Activated CD8-positive, alpha-beta memory T cell treated with anti-CD3 and anti-CD28 coated beads, Interleukin-2, amount 10 ng/mL, durations not matched to agents 7 days and 5 days (primary cell): ENCODE measurements at regions not wholly inside any gene's neighbourhood (a gene's known extent, or its start where the extent isn't known, plus 50 kb on each side); places are given as distances from the start of the nearest gene placed in this dataset.
"Not testable (repeated sequence)": the region's sequence is repeated elsewhere in the genome, so short reads cannot be mapped to it uniquely, and the experiment has no call there.

Experiments used
- ATAC-seq: fragments of 150-1000 bp; cut with Tn5 transposase; one replicate; pipeline ENCODE4 v1.10.0; 2021; ENCODE audit warnings: moderate library complexity
- CTCF ChIA-PET: fragments of 350-600 bp; sonication (Branson Sonifier 250); formaldehyde crosslinking; loops from one replicate; lab custom pipeline; 2021; ENCODE audit warnings: antibody characterized with exemption; lab: Charles Lee
- DNase-seq: peaks from one replicate; pipeline ENCODE4 v3.0.0-alpha.2; 2020
- H3K27ac Mint-ChIP-seq: one replicate; pipeline ENCODE4 v1.8.0; 2021; ENCODE audit warnings: mild to moderate bottlenecking, mixed read lengths
- H3K27me3 Mint-ChIP-seq: one replicate; pipeline ENCODE4 v1.8.0; 2021; ENCODE audit warnings: mixed read lengths
- H3K36me3 Mint-ChIP-seq: one replicate; pipeline ENCODE4 v1.8.0; 2021; ENCODE audit warnings: mild to moderate bottlenecking, mixed read lengths
- H3K4me1 Mint-ChIP-seq: one replicate; pipeline ENCODE4 v1.8.0; 2021; ENCODE audit warnings: mixed read lengths
- H3K4me3 Mint-ChIP-seq: one replicate; pipeline ENCODE4 v1.8.0; 2021; ENCODE audit warnings: mild to moderate bottlenecking, moderate library complexity, mixed read lengths
- H3K9me3 Mint-ChIP-seq: one replicate; pipeline ENCODE4 v1.8.0; 2022; ENCODE audit warnings: low read depth, mixed read lengths

DNA sequence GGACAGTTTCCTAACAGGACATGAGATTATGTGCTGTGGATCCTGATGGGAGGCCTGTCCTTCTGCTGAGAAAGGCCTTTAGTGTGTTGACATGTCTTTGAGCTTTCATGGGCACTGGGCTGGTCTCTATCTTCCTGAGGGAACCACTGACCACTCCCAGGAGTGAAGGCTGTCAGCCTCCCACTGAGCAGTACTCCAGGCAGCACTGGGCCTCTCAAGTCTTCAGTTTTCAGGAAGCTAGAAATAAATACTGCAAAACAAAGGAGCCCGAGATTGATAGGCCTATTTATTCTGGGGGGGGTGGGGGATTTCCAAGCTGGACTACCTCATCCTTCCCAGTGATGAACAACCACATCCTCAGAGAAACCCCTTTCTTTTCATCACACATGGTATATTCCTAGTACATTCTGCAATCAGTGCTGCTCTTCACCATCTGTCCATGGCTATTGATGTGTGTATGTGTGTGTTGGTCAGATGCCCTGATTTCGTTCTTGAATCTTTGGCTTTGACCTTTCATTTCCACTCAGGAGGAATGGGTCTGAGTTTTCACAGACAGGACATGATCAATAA, 180.9 kb upstream of the SPTLC3 start:
- H3K4me1 Mint-ChIP-seq, result no peaks in the 10 kb centered on the region
- CTCF ChIA-PET, result no interaction called here

GRCh38 chr20:12829170-12829569, 179.6 kb upstream of the SPTLC3 start:
- Mint-ChIP-seq H3K9me3 (peaks cover 4% of the 10 kb centered on the region), H3K4me1 (no peaks in the 10 kb centered on the region), H3K36me3 (no peaks in the 10 kb centered on the region), H3K27ac (no peak overlapping the region), H3K4me3 (no peak overlapping the region), H3K27me3 (no peaks in the 10 kb centered on the region)
- ATAC-seq (no peak), DNase-seq (no peak)
- CTCF ChIA-PET, result no interaction called here

More for the DNA sequence above, 180.9 kb upstream of the SPTLC3 start:
- Mint-ChIP-seq H3K9me3 (peaks cover 5% of the 10 kb centered on the region), H3K27ac (no peak overlapping the region), H3K36me3 (no peaks in the 10 kb centered on the region), H3K27me3 (no peaks in the 10 kb centered on the region), H3K4me3 (no peak overlapping the region)
- ATAC-seq (no peak), DNase-seq (no peak)

- CTCF ChIA-PET, result no interaction called here
- Mint-ChIP-seq H3K27ac (no peak overlapping the region), H3K36me3 (no peaks in the 10 kb centered on the region), H3K4me3 (no peak overlapping the region), H3K4me1 (no peaks in the 10 kb centered on the region), H3K9me3 (no peaks in the 10 kb centered on the region), H3K27me3 (no peaks in the 10 kb centered on the region)
- ATAC-seq (no peak), DNase-seq (no peak)
Measured at GRCh38 chr20:12833861-12834260, 174.9 kb upstream of the SPTLC3 start.

GRCh38 chr20:12835999-12836398, 172.8 kb upstream of the SPTLC3 start:
- H3K4me3 Mint-ChIP-seq, result no peak overlapping the region
- H3K36me3 Mint-ChIP-seq, result no peaks in the 10 kb centered on the region
- DNase-seq (no peak), ATAC-seq (no peak)
- CTCF ChIA-PET, result no interaction called here
- H3K9me3 Mint-ChIP-seq, result no peaks in the 10 kb centered on the region
- H3K27ac Mint-ChIP-seq, result no peak overlapping the region
- H3K4me1 Mint-ChIP-seq, result no peaks in the 10 kb centered on the region
- H3K27me3 Mint-ChIP-seq, result no peaks in the 10 kb centered on the region

DNA sequence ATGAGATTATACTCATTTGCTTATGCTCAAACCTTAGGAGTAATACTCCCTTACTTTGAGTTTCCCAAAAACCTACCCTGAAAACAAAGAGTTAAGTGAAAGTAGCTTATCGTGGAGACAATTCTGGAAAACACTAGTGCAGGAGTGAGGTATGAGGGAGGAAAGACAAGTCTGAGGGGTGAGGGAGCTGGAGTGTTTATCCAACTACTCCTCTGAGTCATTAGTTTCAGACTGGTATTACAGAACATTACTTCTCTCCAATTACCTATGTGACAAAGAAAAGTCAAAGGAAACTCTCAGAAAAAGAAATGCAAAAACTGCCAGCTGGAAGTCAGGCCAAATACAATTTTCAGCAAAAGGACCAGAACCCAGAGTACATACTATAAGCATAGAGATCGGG, 171.1 kb upstream of the SPTLC3 start:
- Mint-ChIP-seq H3K9me3 (no peaks in the 10 kb centered on the region), H3K4me3 (no peak overlapping the region), H3K36me3 (no peaks in the 10 kb centered on the region), H3K27ac (no peak overlapping the region), H3K27me3 (no peaks in the 10 kb centered on the region), H3K4me1 (no peaks in the 10 kb centered on the region)
- CTCF ChIA-PET, result no interaction called here
- DNase-seq (no peak), ATAC-seq (no peak)

DNA sequence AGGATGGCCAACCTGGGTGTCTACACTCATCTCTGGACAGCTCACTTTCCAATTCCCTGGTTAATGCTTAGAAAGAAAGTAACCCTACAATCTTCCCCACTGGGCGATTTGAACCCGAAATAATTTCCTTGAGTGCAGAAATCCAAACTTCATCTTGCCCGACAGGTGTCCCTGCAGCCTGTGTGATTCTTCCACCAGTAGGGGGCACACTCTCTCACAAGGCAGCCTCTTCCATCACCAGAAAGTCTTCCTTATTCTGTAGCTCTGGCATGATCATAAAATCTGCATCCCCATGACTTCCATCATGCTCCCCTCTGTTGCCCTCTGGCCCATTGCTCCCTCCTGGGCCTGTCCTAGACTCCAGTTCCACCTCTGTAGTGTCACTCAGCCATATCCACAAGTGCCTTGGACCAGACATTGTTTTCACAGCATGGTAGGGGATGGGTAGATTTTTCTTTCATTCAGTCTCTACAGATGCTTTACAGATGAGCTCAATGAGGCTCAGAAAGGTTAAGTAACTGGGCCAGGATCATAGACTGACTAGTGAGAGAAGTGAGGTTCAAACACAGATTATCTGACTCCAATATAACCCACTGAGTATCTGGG, 170.4 kb upstream of the SPTLC3 start:
- no peak for ATAC-seq
- CTCF ChIA-PET, result interaction anchor here (0.6 kb wide), 1 partner anchor 9 kb away, joined by 3 read pairs; no protein-coding TSS in a partner anchor
- no peaks in the 10 kb centered on the region for H3K4me1 Mint-ChIP-seq
- no peaks in the 10 kb centered on the region for H3K36me3 Mint-ChIP-seq
- H3K9me3 Mint-ChIP-seq, result peaks cover 4% of the 10 kb centered on the region
- H3K27me3 Mint-ChIP-seq, result no peaks in the 10 kb centered on the region
- H3K27ac Mint-ChIP-seq, result no peak overlapping the region
- DNase-seq, result no peak
- H3K4me3 Mint-ChIP-seq, result no peak overlapping the region

- no peak for DNase-seq
- CTCF ChIA-PET, result no interaction called here
Measured at GRCh38 chr20:12847872-12848271, 160.9 kb upstream of the SPTLC3 start.

DNA sequence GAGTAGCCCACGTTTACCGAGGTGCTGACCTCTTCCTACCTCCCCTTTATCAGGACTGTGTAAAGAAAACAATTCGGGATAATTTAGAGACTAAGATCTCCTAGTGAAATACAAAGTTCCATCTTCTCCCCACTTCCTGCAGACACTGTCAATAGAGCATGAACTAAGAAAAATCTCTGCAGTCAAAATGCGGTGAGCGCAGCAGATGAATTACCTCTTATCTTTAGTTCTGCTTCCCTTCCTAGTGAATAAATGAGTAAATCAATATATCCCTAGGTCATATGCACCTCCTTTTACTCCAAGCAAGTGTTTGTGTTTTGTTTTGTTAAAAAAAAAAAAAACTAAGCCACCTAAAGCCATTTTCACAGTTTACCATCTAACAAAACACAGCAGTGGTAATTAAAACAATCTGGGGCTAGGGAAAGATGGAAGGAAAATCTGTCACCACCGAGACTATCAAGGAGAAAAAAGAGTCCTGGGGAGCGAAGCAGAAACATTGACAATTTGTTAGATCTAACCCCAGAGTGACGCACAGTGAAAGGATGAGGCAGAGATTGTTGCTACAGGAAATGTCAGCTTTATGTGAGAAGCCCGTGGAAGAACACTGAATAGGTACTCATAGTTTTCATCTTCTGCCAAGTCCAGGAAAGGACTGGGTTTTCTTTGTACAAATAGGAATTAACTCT, 159.4 kb upstream of the SPTLC3 start:
- no peak overlapping the region for H3K4me3 Mint-ChIP-seq
- CTCF ChIA-PET, result no interaction called here
- no peak overlapping the region for H3K27ac Mint-ChIP-seq
- H3K36me3 Mint-ChIP-seq, result no peaks in the 10 kb centered on the region
- H3K4me1 Mint-ChIP-seq, result no peaks in the 10 kb centered on the region
- DNase-seq, result no peak
- ATAC-seq, result no peak
- no peaks in the 10 kb centered on the region for H3K27me3 Mint-ChIP-seq
- peaks cover 4% of the 10 kb centered on the region for H3K9me3 Mint-ChIP-seq

More at GRCh38 chr20:12847872-12848271, 160.9 kb upstream of the SPTLC3 start:
- Mint-ChIP-seq H3K27me3 (no peaks in the 10 kb centered on the region), H3K27ac (no peak overlapping the region), H3K36me3 (no peaks in the 10 kb centered on the region), H3K9me3 (peaks cover 2% of the 10 kb centered on the region), H3K4me1 (no peaks in the 10 kb centered on the region), H3K4me3 (no peak overlapping the region)
- no peak for ATAC-seq

DNA sequence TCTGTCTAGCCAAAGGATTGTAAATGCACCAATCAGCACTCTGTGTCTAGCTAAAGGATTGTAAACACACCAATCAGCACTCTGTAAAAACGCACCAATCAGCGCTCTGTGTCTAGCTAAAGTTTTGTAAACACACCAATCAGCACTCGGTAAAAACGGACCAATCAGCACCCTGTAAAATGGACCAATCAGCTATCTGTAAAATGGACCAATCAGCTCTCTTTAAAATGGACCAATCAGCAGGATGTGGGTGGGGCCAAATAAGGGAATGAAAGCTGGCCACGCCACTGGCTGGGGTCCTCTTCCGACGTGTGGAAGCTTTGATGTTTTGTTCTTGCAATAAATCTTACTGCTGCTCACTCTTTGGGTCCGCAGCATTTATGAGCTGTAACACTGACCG, 151.1 kb upstream of the SPTLC3 start:
- H3K36me3 Mint-ChIP-seq, H3K4me3 Mint-ChIP-seq, ATAC-seq, H3K27ac Mint-ChIP-seq, DNase-seq, CTCF ChIA-PET, H3K27me3 Mint-ChIP-seq, H3K4me1 Mint-ChIP-seq: not testable (repeated sequence)
- peaks cover 17% of the 10 kb centered on the region for H3K9me3 Mint-ChIP-seq

DNA sequence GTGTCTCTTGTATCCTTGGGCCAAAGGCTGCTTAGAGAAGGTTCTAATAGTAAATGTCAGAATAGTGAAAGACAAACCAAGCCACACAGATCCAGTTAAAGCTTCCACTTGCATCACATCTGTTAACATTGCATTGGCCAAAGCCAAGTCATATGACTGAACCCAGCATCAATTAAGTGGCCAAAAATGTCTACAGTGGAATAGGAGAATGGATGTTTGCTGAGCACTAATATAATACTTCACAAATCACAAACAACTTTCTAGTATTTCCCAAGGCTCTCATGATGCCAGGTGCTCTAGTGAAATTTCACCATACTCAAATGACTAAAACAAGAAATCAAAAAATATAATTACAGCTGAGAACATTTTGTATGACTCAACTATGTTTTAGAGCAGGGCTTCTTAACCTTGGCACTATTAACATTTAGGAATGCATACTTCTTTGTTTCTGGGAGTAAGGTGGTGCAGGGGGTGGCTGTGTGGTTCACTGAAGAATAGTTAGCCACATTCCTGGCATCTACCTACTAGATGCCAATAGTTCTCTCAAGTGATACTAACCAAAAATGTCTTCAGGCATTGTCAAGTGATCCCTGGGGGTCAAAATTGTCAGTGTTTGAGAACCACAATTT, 148.0 kb upstream of the SPTLC3 start:
- ATAC-seq (no peak), DNase-seq (no peak)
- H3K36me3 Mint-ChIP-seq, result no peaks in the 10 kb centered on the region
- no peaks in the 10 kb centered on the region for H3K4me1 Mint-ChIP-seq
- H3K27me3 Mint-ChIP-seq, result no peaks in the 10 kb centered on the region
- CTCF ChIA-PET, result no interaction called here
- no peak overlapping the region for H3K27ac Mint-ChIP-seq
- peaks cover 14% of the 10 kb centered on the region for H3K9me3 Mint-ChIP-seq
- H3K4me3 Mint-ChIP-seq, result no peak overlapping the region

DNA sequence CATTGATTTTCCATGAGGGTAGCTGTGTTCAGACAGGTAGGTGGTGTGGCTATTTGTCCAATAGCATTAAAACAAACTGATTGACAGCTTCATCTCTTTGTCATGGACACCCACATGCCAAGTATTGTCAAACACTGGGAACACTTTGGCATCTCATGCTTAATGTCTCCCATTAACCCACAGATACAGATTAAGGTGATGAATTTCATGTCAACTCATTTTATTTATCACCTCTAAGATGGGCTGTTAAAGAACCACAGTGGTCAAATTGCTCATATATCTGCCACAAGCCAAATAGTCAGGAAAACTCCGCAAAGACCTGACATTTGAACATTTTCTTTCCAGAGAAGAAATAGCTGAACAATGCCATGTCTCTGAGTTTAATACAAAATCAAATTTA, 139.1 kb upstream of the SPTLC3 start:
- Mint-ChIP-seq H3K4me1 (no peaks in the 10 kb centered on the region), H3K27ac (no peak overlapping the region), H3K36me3 (no peaks in the 10 kb centered on the region), H3K9me3 (no peaks in the 10 kb centered on the region), H3K27me3 (no peaks in the 10 kb centered on the region), H3K4me3 (no peak overlapping the region)
- ATAC-seq (no peak), DNase-seq (no peak)
- CTCF ChIA-PET, result no interaction called here

DNA sequence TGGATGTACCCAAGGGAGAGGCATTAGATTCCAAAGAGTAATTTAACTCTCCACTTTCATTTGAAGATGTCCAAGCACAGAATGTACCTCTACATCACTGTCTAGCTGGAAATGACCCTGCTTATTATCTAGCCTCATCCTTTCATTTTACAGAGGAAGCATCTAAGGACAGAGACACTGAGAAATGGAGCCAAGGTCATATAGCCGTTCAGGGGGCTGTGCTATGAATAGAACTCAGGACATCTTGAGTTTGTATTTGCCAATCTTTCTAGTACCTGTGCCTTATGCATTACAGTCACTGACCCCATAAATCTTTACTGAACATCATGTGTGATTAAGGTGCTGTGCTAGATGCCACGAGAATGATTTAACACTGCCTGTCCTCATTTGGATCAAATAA, 138.2 kb upstream of the SPTLC3 start:
- Mint-ChIP-seq H3K4me3 (no peak overlapping the region), H3K9me3 (no peaks in the 10 kb centered on the region), H3K27me3 (no peaks in the 10 kb centered on the region), H3K36me3 (no peaks in the 10 kb centered on the region), H3K4me1 (no peaks in the 10 kb centered on the region), H3K27ac (no peak overlapping the region)
- DNase-seq (no peak), ATAC-seq (no peak)
- CTCF ChIA-PET, result no interaction called here

GRCh38 chr20:12874933-12875332, 133.8 kb upstream of the SPTLC3 start:
- ATAC-seq (no peak), DNase-seq (no peak)
- no peaks in the 10 kb centered on the region for H3K9me3 Mint-ChIP-seq
- H3K4me1 Mint-ChIP-seq, result no peaks in the 10 kb centered on the region
- no peak overlapping the region for H3K4me3 Mint-ChIP-seq
- no peaks in the 10 kb centered on the region for H3K36me3 Mint-ChIP-seq
- CTCF ChIA-PET, result no interaction called here
- no peak overlapping the region for H3K27ac Mint-ChIP-seq
- H3K27me3 Mint-ChIP-seq, result no peaks in the 10 kb centered on the region

GRCh38 chr20:12875510-12875909, 133.3 kb upstream of the SPTLC3 start:
- Mint-ChIP-seq H3K27ac (no peak overlapping the region), H3K4me1 (no peaks in the 10 kb centered on the region), H3K36me3 (no peaks in the 10 kb centered on the region), H3K27me3 (no peaks in the 10 kb centered on the region), H3K9me3 (no peaks in the 10 kb centered on the region), H3K4me3 (no peak overlapping the region)
- ATAC-seq (no peak), DNase-seq (no peak)
- CTCF ChIA-PET, result no interaction called here
